Osteocyte (in vitro differentiated cells): ENCODE measurements at regions not wholly inside any gene's neighbourhood (a gene's known extent, or its start where the extent isn't known, plus 50 kb on each side); places are given as distances from the start of the nearest gene placed in this dataset.

Experiments used
- DNase-seq: peaks from one replicate; pipeline ENCODE4 v3.0.0; 2021; ENCODE audit warnings: mixed read lengths; ENCODE audit not compliant: unreplicated experiment; ENCODE audit errors: extremely low spot score
- H3K27ac Mint-ChIP-seq: one replicate; pipeline ENCODE4 v1.8.0; 2021; ENCODE audit warnings: mild to moderate bottlenecking, mixed read lengths; ENCODE audit not compliant: unreplicated experiment
- H3K27me3 Mint-ChIP-seq: one replicate; pipeline ENCODE4 v1.8.0; 2021; ENCODE audit warnings: mixed read lengths; ENCODE audit not compliant: unreplicated experiment
- H3K36me3 Mint-ChIP-seq: one replicate; pipeline ENCODE4 v1.8.0; 2021; ENCODE audit warnings: mixed read lengths; ENCODE audit not compliant: unreplicated experiment
- H3K4me1 Mint-ChIP-seq: one replicate; pipeline ENCODE4 v1.8.0; 2021; ENCODE audit warnings: mixed read lengths; ENCODE audit not compliant: unreplicated experiment
- H3K4me3 Mint-ChIP-seq: one replicate; pipeline ENCODE4 v1.8.0; 2021; ENCODE audit warnings: mild to moderate bottlenecking, moderate library complexity, mixed read lengths; ENCODE audit not compliant: unreplicated experiment
- H3K9me3 Mint-ChIP-seq: one replicate; pipeline ENCODE4 v1.8.0; 2021; ENCODE audit warnings: mixed read lengths; ENCODE audit not compliant: unreplicated experiment
- CTCF ChIP-seq: fragments of 200-600 bp; sonication (generic); IDR thresholded peaks from 2 replicates; pipeline ENCODE4 v1.5.0; 2021; ENCODE audit warnings: antibody characterized with exemption, mild to moderate bottlenecking, moderate library complexity

DNA sequence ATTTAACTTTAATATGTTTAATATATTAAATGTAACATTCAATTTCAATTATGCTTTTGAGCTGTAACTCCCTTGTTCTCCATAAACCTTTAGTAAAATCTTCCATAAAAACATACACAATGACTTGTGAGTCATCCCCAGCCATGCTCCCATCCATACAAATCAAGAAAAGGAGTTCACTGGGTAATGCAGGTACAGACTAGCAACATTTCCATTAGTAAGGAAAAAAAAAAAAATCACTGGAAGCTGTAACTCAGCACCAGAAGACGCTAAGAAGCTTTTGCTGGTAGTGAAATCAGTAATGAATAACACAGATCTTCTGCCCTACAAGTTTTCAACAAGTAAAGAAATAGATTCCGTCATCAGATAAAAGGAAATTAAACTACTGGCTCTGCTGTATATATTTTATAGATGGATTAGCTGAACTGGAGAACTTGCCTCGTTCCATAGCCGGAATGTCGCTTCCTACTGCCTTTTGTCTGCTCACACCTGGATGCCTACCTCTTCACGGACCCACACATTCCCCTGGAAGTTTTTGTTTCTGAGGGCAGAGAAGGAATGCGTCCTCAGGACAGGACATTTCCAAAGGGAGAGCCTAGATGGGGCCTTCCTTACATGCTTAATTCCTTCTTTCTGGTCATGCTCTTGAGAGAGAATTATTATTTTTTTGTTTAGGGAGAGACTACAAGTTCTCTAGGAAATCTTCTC is 298.4 kb upstream of the ANKRD50 start:
- Mint-ChIP-seq H3K4me1 (peaks cover 12% of the 10 kb centered on the region), H3K4me3 (no peak overlapping the region), H3K27me3 (no peaks in the 10 kb centered on the region), H3K36me3 (peaks cover 2% of the 10 kb centered on the region), H3K27ac (no peak overlapping the region), H3K9me3 (peaks cover 8% of the 10 kb centered on the region)
- TF ChIP-seq CTCF = no peak
- DNase-seq = no peak

DNA sequence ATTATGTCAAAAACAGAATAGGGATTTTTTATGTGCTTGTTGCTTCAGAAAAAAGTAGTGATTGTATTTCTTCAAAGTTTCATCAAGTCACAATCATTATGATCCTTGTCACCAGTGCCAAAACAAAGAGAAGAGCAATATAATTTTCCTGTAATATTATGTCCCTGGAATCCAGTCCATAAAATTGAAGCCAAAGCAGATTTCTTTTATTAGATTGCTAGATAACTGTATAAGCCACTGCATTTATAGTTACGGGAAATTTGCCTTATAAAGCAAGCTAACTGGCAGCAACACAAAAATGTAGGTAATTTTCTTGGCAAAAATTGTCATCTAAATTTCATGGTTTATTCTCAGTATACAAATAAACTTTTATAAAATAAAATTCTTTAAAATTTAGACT is 296.1 kb upstream of the ANKRD50 start:
- Mint-ChIP-seq H3K36me3 (peaks cover 2% of the 10 kb centered on the region), H3K27me3 (no peaks in the 10 kb centered on the region), H3K27ac (no peak overlapping the region), H3K9me3 (peaks cover 8% of the 10 kb centered on the region), H3K4me1 (peaks cover 12% of the 10 kb centered on the region), H3K4me3 (no peak overlapping the region)
- no peak for DNase-seq
- TF ChIP-seq CTCF = no peak

GRCh38 chr4:125004676-125005075 is 292.1 kb upstream of the ANKRD50 start:
- no peak for DNase-seq
- Mint-ChIP-seq H3K27me3 (no peaks in the 10 kb centered on the region), H3K4me3 (no peak overlapping the region), H3K4me1 (no peaks in the 10 kb centered on the region), H3K36me3 (peaks cover 2% of the 10 kb centered on the region), H3K9me3 (peaks cover 8% of the 10 kb centered on the region), H3K27ac (no peak overlapping the region)
- no peak for TF ChIP-seq CTCF

DNA sequence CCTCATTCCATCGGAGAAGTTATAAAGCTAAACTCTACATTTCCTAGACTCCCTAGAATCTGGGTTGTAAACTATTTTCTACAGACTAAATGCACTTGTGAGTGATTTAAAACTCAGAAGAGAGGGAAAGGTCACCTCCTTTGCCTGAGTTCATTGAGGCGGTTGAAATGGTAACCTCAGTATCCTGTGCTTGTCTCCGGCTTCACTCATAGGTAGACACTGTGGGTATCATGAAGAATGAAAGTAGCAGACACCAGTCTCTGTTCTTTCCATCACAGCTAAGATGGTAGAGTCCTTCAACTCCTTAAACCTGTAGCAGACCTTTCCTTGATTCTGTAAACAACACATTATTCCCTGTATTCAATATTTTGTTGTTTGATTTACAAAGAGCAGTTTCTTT is 291.3 kb upstream of the ANKRD50 start:
- Mint-ChIP-seq H3K9me3 (peaks cover 8% of the 10 kb centered on the region), H3K27ac (no peak overlapping the region), H3K27me3 (no peaks in the 10 kb centered on the region), H3K36me3 (peaks cover 2% of the 10 kb centered on the region), H3K4me3 (no peak overlapping the region), H3K4me1 (no peaks in the 10 kb centered on the region)
- no peak for TF ChIP-seq CTCF
- DNase-seq = no peak

DNA sequence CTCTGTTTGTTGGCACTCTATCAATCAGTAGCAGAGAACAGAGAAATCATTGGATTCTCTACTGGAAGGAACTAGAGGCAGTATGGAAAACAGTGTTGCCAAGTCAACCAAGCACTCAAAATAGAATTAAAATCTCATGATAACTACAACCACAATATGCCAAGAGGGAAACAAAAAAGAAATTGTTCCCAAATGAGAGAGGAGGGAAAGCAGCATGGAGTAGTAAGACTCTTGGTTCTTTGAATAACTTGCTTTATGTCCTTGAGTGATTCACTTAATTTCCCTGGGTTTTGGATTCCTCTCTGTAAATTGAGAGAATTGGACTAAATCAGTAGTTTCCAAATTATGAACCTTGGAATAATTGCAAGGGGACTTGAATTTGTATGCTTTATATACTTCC is 285.5 kb upstream of the ANKRD50 start:
- Mint-ChIP-seq H3K27me3 (no peaks in the 10 kb centered on the region), H3K36me3 (no peaks in the 10 kb centered on the region), H3K4me1 (no peaks in the 10 kb centered on the region), H3K9me3 (no peaks in the 10 kb centered on the region), H3K4me3 (no peak overlapping the region), H3K27ac (no peak overlapping the region)
- no peak for TF ChIP-seq CTCF
- DNase-seq = no peak
